NB4 (cell line): ENCODE measurements at regions not wholly inside any gene's neighbourhood (a gene's known extent, or its start where the extent isn't known, plus 50 kb on each side); places are given as distances from the start of the nearest gene placed in this dataset.

ENCODE experiments used
- CTCF ChIP-seq: IDR thresholded peaks from one replicate; pipeline ENCODE4 v1.5.1; 2012; ENCODE audit warnings: low read depth, low read length
- MAX ChIP-seq: IDR thresholded peaks from 2 replicates; pipeline ENCODE4 v1.6.1; 2011; ENCODE audit warnings: low read depth, low read length
- POLR2A ChIP-seq: IDR thresholded peaks from 2 replicates; pipeline ENCODE4 v1.6.1; 2011; ENCODE audit warnings: mild to moderate bottlenecking; ENCODE audit not compliant: insufficient read length; ENCODE audit errors: extremely low read depth

DNA sequence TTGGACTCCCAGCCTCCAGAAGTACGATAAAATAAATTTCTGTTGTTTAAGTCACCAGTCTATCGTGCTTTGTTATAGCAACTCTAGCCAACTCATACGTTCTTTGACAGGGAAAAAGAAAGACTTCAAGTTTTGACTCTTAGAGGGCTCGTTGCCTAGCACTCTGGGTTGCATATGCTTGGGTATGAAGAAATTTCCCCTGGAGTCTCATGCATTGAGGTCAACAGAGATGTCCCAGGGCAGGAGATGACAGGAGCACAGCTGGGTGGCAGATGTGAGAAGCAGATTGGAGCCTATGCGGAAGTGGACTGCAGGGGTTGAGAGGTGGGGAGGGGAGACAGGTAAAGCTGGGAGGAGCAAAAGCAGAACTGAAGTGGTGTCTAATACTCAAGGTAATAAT, 63.3 kb upstream of the JAZF1 start:
- no peak for TF ChIP-seq CTCF
- no peak for TF ChIP-seq POLR2A
- TF ChIP-seq MAX: no peak
